Urinary bladder (tissue), 3 donors: ENCODE measurements at regions not wholly inside any gene's neighbourhood (a gene's known extent, or its start where the extent isn't known, plus 50 kb on each side); places are given as distances from the start of the nearest gene placed in this dataset.

Experiments used
- DNase-seq: peaks from one replicate; pipeline ENCODE4 v3.0.0-alpha.2; 2015; ENCODE audit errors: extremely low spot score
- H3K27ac ChIP-seq: one replicate; pipeline ENCODE4 v1.5.1; 2013; ENCODE audit warnings: low read depth, mild to moderate bottlenecking, moderate library complexity
- H3K36me3 ChIP-seq: one replicate; pipeline ENCODE4 v1.6.1; 2013; ENCODE audit warnings: mild to moderate bottlenecking, moderate library complexity; ENCODE audit not compliant: insufficient read depth
- H3K4me1 ChIP-seq: one replicate; pipeline ENCODE4 v1.6.1; 2013; ENCODE audit warnings: mild to moderate bottlenecking, moderate library complexity; ENCODE audit not compliant: insufficient read depth
- H3K4me3 ChIP-seq: one replicate; pipeline ENCODE4 v1.5.1; 2013; ENCODE audit warnings: low read depth, low read length
- WGBS: extraction: QIAGEN DNeasy Blood & Tissue Kit; methylation state at CpG from one replicate; pipeline ENCODE4 v1.1.7; 2013; 5-methylcytosine and 5-hydroxymethylcytosine counted together
- donor health status: healthy with polysubstance abuse.
- donor health status: healthy.

DNA sequence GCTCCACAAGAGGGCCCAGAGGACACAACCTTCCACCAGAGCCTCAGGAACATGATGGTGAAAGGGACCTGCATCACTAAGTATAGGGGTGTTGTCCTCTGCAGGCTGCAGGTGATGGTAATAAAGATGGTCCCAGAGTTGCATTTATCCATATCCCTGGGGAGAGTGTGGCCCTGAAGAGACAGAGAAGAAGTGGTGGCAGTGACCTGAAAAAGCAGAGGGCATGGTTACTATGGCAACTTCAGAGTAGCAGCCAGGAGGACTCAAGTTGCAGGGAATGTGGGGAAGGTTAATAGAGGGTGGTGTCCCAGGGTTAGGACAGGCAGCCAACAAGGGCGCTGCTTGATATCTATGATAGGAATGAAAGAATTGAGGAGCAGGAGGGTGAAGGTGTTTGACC, 57.1 kb downstream of the HLA-A start:
- Histone ChIP-seq H3K27ac (no peak overlapping the region), H3K4me1 (no peaks in the 10 kb centered on the region), H3K36me3 (no peaks in the 10 kb centered on the region), H3K4me3 (no peak overlapping the region)
- DNase-seq = no peak
- WGBS = 85% methylated on average over 1 of the region's 1 CpG

DNA sequence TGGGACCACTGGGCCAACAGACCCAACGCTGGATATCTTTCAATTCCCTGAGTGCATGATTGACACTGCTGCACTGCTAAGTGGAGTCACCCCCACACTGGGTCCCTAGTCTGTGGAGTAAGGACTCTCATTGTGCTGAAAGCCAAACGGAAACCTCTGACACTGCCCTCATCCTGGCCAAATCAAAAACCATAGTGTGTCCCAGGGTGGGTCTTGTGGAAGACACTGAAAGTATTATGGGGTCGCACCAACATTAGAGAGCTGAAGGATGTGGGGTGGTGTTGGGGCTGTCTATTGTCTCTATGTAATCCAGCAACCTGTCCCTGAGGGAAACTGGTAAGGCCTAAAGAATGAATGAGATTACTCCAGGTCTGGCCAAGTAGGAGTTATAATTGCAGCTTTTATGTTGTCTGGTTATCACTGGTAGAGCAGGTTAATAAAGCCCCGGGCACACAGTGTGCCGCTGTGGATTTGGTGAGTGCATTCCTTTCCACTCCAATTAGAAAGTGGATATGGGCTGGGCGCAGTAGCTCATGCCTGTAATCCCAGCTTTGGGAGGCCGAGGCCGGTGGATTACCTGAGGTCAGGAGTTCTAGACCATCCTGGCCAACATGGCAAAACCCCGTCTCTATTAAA, 57.9 kb downstream of the HLA-A start:
- Histone ChIP-seq H3K36me3 (no peaks in the 10 kb centered on the region), H3K27ac (no peak overlapping the region), H3K4me3 (no peak overlapping the region), H3K4me1 (no peaks in the 10 kb centered on the region)
- DNase-seq = no peak
- 88% methylated on average over 9 of the region's 9 CpGs for WGBS

DNA sequence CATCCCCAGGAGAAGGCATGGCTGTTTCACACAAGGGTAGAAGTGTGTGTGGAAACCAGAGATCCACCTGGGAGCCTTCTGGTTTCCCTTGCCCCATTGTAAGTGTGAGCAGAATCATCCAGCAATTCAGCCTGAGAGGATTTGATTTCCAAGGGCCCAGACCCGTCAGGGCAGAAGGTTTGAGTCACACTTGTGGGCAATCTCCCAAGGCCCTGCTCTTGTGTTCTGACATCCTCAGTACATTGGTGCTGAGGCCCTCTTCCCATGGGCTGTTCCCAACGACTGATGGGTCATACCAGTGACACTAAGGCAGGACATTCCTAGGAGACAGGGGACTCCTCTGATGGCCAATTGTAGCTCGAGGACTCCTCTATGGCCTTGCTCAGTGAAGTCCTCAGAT, 58.2 kb upstream of the POLR1H start:
- no peak overlapping the region for H3K27ac ChIP-seq
- 59% methylated on average over 3 of the region's 3 CpGs for WGBS

DNA sequence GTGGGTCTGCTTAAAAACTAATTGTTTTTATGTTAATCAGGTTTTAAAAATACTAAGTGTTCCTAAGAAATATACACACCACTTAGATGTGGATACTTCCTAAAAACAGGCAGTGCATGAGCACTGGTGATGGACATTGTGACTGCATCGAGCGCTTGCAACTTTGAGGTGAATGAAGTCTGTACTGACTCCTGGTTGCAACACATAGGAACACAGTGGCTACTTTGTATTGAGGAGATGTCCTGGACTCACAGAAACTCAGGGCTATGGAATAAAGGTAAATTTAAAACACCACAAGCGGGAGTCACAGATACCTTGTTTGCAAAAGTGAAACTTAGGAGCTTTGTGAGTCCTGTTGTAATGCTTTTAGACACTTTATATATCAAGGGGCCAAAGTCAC, 55.6 kb upstream of the POLR1H start:
- Histone ChIP-seq H3K27ac (no peak overlapping the region), H3K36me3 (no peaks in the 10 kb centered on the region), H3K4me1 (no peaks in the 10 kb centered on the region), H3K4me3 (no peak overlapping the region)
- 97% methylated on average over 3 of the region's 3 CpGs for WGBS
- no peak for DNase-seq

More for the DNA sequence above, 58.2 kb upstream of the POLR1H start:
- DNase-seq = no peak
- Histone ChIP-seq H3K4me1 (no peaks in the 10 kb centered on the region), H3K4me3 (no peak overlapping the region), H3K36me3 (no peaks in the 10 kb centered on the region)

DNA sequence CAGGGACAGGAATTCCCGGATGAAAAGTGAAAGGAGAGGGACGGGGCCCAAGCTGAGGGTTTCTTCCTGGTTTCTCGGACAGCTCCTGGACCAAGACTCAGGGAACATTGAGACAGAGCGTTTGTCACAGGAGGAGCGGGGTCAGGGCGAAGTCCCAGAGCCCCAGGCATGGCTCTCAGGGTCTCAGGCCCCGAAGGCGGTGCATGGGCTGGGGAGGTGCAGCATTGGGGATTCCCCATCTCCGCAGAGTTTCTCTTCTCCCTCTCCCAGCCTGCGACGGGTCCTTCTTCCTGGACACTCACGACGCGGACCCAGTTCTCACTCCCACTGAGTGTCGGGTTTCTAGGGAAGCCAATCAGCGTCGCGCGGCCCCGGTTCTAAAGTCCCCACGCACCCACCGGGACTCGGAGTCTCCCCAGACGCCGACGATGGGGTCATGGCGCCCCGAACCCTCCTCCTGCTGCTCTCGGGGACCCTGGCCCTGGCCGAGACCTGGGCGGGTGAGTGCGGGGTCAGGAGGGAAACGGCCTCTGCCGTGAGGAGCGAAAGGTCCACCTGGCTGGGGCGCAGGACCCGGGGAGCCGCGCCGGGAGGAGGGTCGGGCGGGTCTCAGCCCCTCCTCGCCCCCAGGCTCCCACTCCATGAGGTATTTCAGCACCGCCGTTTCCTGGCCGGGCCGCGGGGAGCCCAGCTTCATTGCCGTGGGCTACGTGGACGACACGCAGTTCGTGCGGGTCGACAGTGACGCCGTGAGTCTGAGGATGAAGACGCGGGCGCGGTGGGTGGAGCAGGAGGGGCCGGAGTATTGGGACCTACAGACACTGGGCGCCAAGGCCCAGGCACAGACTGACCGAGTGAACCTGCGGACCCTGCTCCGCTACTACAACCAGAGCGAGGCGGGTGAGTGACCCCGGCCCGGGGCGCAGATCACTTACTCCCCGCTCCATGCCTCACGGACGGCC, 54.6 kb upstream of the POLR1H start:
- Histone ChIP-seq H3K36me3 (no peaks in the 10 kb centered on the region), H3K27ac (no peak overlapping the region), H3K4me1 (no peaks in the 10 kb centered on the region), H3K4me3 (peak overlapping the region; percentile 48)
- WGBS = 2% methylated on average over 74 of the region's 74 CpGs
- DNase-seq = no peak

DNA sequence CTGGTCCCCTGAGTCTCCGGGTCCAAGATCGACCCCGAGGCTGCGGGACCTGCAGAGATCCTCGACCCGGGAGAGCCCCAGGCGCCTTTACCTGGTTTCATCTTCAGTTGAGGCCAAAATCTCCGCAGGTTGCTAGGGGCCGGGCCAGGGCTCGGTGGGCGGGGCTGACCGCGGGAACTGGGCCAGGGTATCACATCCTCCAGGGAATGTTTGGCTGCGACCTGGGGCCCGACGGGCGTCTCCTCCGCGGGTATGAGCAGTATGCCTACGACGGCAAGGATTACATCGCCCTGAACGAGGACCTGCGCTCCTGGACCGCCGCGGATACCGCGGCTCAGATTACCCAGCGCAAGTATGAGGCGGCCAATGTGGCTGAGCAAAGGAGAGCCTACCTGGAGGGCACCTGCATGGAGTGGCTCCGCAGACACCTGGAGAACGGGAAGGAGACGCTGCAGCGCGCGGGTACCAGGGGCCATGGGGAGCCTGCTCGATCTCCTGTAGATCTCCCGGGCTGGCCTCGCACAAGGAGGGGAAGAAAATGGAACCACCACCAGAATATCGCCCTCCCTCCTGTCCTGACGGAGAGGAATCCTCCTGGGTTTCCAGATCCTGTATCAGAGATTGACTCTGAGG, 53.8 kb upstream of the POLR1H start:
- WGBS = 4% methylated on average over 42 of the region's 42 CpGs
- Histone ChIP-seq H3K36me3 (no peaks in the 10 kb centered on the region), H3K4me1 (no peaks in the 10 kb centered on the region), H3K27ac (no peak overlapping the region), H3K4me3 (peak overlapping the region; percentile 48)
- DNase-seq = no peak

DNA sequence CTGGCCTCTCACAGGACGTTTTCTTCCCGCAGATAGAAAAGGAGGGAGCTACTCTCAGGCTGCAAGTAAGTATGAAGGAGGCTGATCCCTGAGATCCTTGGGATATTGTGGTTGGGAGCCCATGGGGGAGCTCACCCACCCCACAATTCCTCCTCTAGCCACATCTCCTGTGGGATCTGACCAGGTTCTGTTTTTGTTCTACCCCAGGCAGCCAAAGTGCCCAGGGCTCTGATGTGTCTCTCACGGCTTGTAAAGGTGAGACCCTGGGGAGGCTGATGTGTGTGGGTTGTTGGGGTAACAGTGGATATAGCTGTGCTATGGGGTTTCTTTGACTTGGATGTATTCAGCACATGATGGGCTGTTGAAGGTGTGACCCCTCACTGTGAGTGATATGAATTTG, 52.0 kb upstream of the POLR1H start:
- H3K27ac ChIP-seq = no peak overlapping the region
- no peaks in the 10 kb centered on the region for H3K36me3 ChIP-seq
- no peak overlapping the region for H3K4me3 ChIP-seq
- no peak for DNase-seq
- 95% methylated on average over 3 of the region's 3 CpGs for WGBS
- H3K4me1 ChIP-seq = no peaks in the 10 kb centered on the region
